GM19397 (cell line): ENCODE measurements at regions not wholly inside any gene's neighbourhood (a gene's known extent, or its start where the extent isn't known, plus 50 kb on each side); places are given as distances from the start of the nearest gene placed in this dataset.

Experiments used
- ATAC-seq: cut with Tn5 transposase; IDR thresholded peaks from one replicate; pipeline ENCODE4 v1.9.1; 2021; ENCODE audit warnings: mild to moderate bottlenecking, moderate library complexity; ENCODE audit not compliant: unreplicated experiment

GRCh38 chr5:169356811-169357210 is 55.9 kb upstream of the SLIT3 start:
- ATAC-seq, result no peak

- ATAC-seq, result no peak
These were observed 55.2 kb upstream of the SLIT3 start for GRCh38 chr5:169356181-169356580.

GRCh38 chr5:169354921-169355320 is 54.0 kb upstream of the SLIT3 start:
- ATAC-seq, result no peak

GRCh38 chr5:169354263-169354662 is 53.3 kb upstream of the SLIT3 start:
- no peak for ATAC-seq

- ATAC-seq, result no peak
These were observed 52.0 kb upstream of the SLIT3 start for GRCh38 chr5:169352901-169353300.

- ATAC-seq, result no peak
These were observed 50.8 kb upstream of the SLIT3 start for GRCh38 chr5:169351721-169352120.

- no peak for ATAC-seq
These were observed 49.9 kb upstream of the SLIT3 start for GRCh38 chr5:169350759-169351240.
